ENCODE measurements at regions not wholly inside any gene's neighbourhood (a gene's known extent, or its start where the extent isn't known, plus 50 kb on each side); places are given as distances from the start of the nearest gene placed in this dataset.

GRCh38 chr14:56887216-56887615 is 76.9 kb upstream of the OTX2 start:
- TF ChIP-seq CTCF (IDR thresholded peaks at IDR 0.05; ENCODE audit: low read depth, low read length): no peak
- TF ChIP-seq POLR2A (IDR thresholded peaks at IDR 0.05; ENCODE audit: extremely low read depth, insufficient read length): no peak
